Left ventricle myocardium inferior (tissue), 1 donor: ENCODE measurements at regions not wholly inside any gene's neighbourhood (a gene's known extent, or its start where the extent isn't known, plus 50 kb on each side); places are given as distances from the start of the nearest gene placed in this dataset.

Source experiments
- DNase-seq: peaks from one replicate; pipeline ENCODE4 v3.0.0-alpha.2; 2020
- H3K27ac ChIP-seq: fragments of 200-600 bp; replicated peaks from 2 replicates; pipeline ENCODE4 v1.8.0; 2021
- H3K27me3 ChIP-seq: fragments of 200-600 bp; 2 replicates; pipeline ENCODE4 v1.8.0; 2021; ENCODE audit warnings: low read depth
- H3K36me3 ChIP-seq: fragments of 200-600 bp; 2 replicates; pipeline ENCODE4 v1.8.0; 2021
- H3K4me1 ChIP-seq: fragments of 200-600 bp; 2 replicates; pipeline ENCODE4 v1.8.0; 2021
- H3K4me3 ChIP-seq: fragments of 200-600 bp; 2 replicates; pipeline ENCODE4 v1.8.0; 2021; ENCODE audit warnings: mild to moderate bottlenecking, moderate library complexity
- H3K9me3 ChIP-seq: fragments of 200-600 bp; replicated peaks from 2 replicates; pipeline ENCODE4 v1.8.0; 2021
- CTCF ChIP-seq: fragments of 200-600 bp; IDR thresholded peaks from 2 replicates; pipeline ENCODE4 v1.8.0; 2021; ENCODE audit warnings: antibody characterized with exemption, mild to moderate bottlenecking, borderline replicate concordance
- intact Hi-C: fragments of 100-400 bp; cut with micrococcal nuclease; formaldehyde crosslinking; loops from one replicate; pipeline ENCODE4 v1.11.0; 2022
- donor health status: DM: no; HTN: yes; CAD: no; lungs with severe emphysema.

- peaks cover 9% of the 10 kb centered on the region for H3K9me3 ChIP-seq
- no peak for TF ChIP-seq CTCF
- no peak for DNase-seq
- H3K4me3 ChIP-seq = no peak overlapping the region
- H3K27ac ChIP-seq = no peak overlapping the region
- H3K27me3 ChIP-seq = no peaks in the 10 kb centered on the region
- intact Hi-C loops = no loop called here
- no peaks in the 10 kb centered on the region for H3K4me1 ChIP-seq
- H3K36me3 ChIP-seq = no peaks in the 10 kb centered on the region
Observed at GRCh38 chr21:20618878-20619277, 379.3 kb upstream of the NCAM2 start.

GRCh38 chr21:20627594-20627993 is 370.6 kb upstream of the NCAM2 start:
- no peak overlapping the region for H3K27ac ChIP-seq
- no peak for DNase-seq
- no peak overlapping the region for H3K4me3 ChIP-seq
- H3K27me3 ChIP-seq = no peaks in the 10 kb centered on the region
- H3K36me3 ChIP-seq = no peaks in the 10 kb centered on the region
- no peaks in the 10 kb centered on the region for H3K4me1 ChIP-seq
- no peak for TF ChIP-seq CTCF
- peaks cover 13% of the 10 kb centered on the region for H3K9me3 ChIP-seq
- intact Hi-C loops = no loop called here

- DNase-seq = no peak
- Histone ChIP-seq H3K36me3 (no peaks in the 10 kb centered on the region), H3K9me3 (no peaks in the 10 kb centered on the region), H3K27me3 (no peaks in the 10 kb centered on the region), H3K27ac (no peak overlapping the region), H3K4me3 (no peak overlapping the region), H3K4me1 (no peaks in the 10 kb centered on the region)
- intact Hi-C loops = no loop called here
- TF ChIP-seq CTCF = no peak
Observed at GRCh38 chr21:20631633-20632032, 366.6 kb upstream of the NCAM2 start.

- Histone ChIP-seq H3K9me3 (no peaks in the 10 kb centered on the region), H3K27ac (no peak overlapping the region), H3K4me3 (no peak overlapping the region), H3K27me3 (no peaks in the 10 kb centered on the region), H3K36me3 (no peaks in the 10 kb centered on the region), H3K4me1 (no peaks in the 10 kb centered on the region)
- intact Hi-C loops = no loop called here
- no peak for TF ChIP-seq CTCF
- no peak for DNase-seq
Observed at GRCh38 chr21:20639026-20639425, 359.2 kb upstream of the NCAM2 start.

GRCh38 chr21:20641241-20641640 is 357.0 kb upstream of the NCAM2 start:
- intact Hi-C loops = no loop called here
- no peak for DNase-seq
- no peaks in the 10 kb centered on the region for H3K36me3 ChIP-seq

More at GRCh38 chr21:20641241-20641640, 357.0 kb upstream of the NCAM2 start:
- TF ChIP-seq CTCF = no peak
- Histone ChIP-seq H3K4me1 (no peaks in the 10 kb centered on the region), H3K9me3 (peaks cover 4% of the 10 kb centered on the region), H3K4me3 (no peak overlapping the region), H3K27me3 (no peaks in the 10 kb centered on the region), H3K27ac (no peak overlapping the region)
